Suprapubic skin (tissue), 4 donors: ENCODE measurements at regions not wholly inside any gene's neighbourhood (a gene's known extent, or its start where the extent isn't known, plus 50 kb on each side); places are given as distances from the start of the nearest gene placed in this dataset.

Source experiments
- DNase-seq, 2 donors: peaks; one replicate each; pipeline ENCODE4 v3.0.0-alpha.2; 2019; ENCODE audit warnings: low spot score in 2 of 2
- H3K27ac ChIP-seq: fragments of 200-600 bp; sonication (generic); one replicate; pipeline ENCODE4 v1.5.1; 2019
- H3K27me3 ChIP-seq: fragments of 200-600 bp; sonication (generic); one replicate; pipeline ENCODE4 v1.5.1; 2019
- H3K36me3 ChIP-seq: fragments of 200-600 bp; sonication (generic); one replicate; pipeline ENCODE4 v1.5.1; 2019
- H3K4me1 ChIP-seq: fragments of 200-600 bp; sonication (generic); one replicate; pipeline ENCODE4 v1.5.1; 2019
- H3K4me3 ChIP-seq: fragments of 200-600 bp; sonication (generic); one replicate; pipeline ENCODE4 v1.5.1; 2019; ENCODE audit warnings: mild to moderate bottlenecking
- H3K9me3 ChIP-seq: fragments of 200-600 bp; sonication (generic); one replicate; pipeline ENCODE4 v1.5.1; 2019
- CTCF ChIP-seq, 2 donors: fragments of 200-600 bp in 1 of 2; fragments of 450-650 bp in 1 of 2; sonication (generic) in 1 of 2; IDR thresholded peaks; one replicate each; pipeline ENCODE4 v1.5.1; 2016 to 2019; ENCODE audit warnings: antibody characterized with exemption in 2 of 2, mild to moderate bottlenecking in 1 of 2, moderate library complexity in 1 of 2
- EP300 ChIP-seq: sonication (generic); formaldehyde crosslinking; IDR thresholded peaks from one replicate; pipeline ENCODE4 v1.6.1; 2017; ENCODE audit warnings: antibody characterized with exemption
- POLR2A ChIP-seq, 2 donors: fragments of 450-650 bp; IDR thresholded peaks; one replicate each; pipeline ENCODE4 v1.6.1; 2017; ENCODE audit warnings: antibody characterized with exemption in 2 of 2, mild to moderate bottlenecking in 2 of 2, moderate library complexity in 2 of 2
- POLR2AphosphoS5 ChIP-seq, 3 donors: sonication (generic); formaldehyde crosslinking; IDR thresholded peaks; one replicate each; pipeline ENCODE4 v1.6.1; 2017; ENCODE audit warnings: antibody characterized with exemption in 3 of 3
- WGBS: methylation state at CpG from one replicate; pipeline ENCODE4 v1.1.5; 2018; 5-methylcytosine and 5-hydroxymethylcytosine counted together

DNA sequence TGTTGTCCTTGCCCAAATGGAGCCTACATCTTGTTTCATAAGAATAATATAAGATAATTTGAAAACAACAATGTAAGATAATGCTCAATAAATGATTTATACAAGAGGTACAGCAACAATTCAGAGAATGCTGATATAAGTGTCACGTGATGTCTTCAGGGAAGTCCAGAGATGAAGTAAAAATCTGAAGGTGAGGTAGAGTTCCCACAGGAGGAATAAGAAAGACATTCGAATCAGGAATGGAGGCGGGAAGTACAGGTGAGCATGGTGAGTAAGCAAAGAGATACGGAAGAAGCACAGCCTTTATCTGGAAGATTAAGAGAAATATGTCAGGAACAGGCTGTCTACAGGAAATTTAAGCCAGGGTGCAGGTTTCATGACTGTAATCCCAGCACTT is 165.9 kb upstream of the MARCKS start:
- H3K4me3 ChIP-seq: no peak overlapping the region
- no peaks in the 10 kb centered on the region for H3K36me3 ChIP-seq
- H3K27ac ChIP-seq: no peak overlapping the region
- no peaks in the 10 kb centered on the region for H3K9me3 ChIP-seq
- H3K27me3 ChIP-seq: no peaks in the 10 kb centered on the region
- 93% methylated on average over 4 of the region's 4 CpGs for WGBS
- no peak for TF ChIP-seq POLR2A (IDR thresholded peaks at IDR 0.05)
- TF ChIP-seq EP300: no peak
- no peak for TF ChIP-seq CTCF (IDR thresholded peaks at IDR 0.05)
- no peak for DNase-seq
- peaks cover 4% of the 10 kb centered on the region for H3K4me1 ChIP-seq

GRCh38 chr6:113693851-113694250 is 163.3 kb upstream of the MARCKS start:
- H3K4me1 ChIP-seq: peaks cover 4% of the 10 kb centered on the region
- H3K4me3 ChIP-seq: no peak overlapping the region
- no peaks in the 10 kb centered on the region for H3K27me3 ChIP-seq
- H3K9me3 ChIP-seq: no peaks in the 10 kb centered on the region
- no peak for TF ChIP-seq POLR2AphosphoS5 (IDR thresholded peaks at IDR 0.05)
- no peak for TF ChIP-seq EP300
- TF ChIP-seq POLR2A (IDR thresholded peaks at IDR 0.05): no peak
- TF ChIP-seq CTCF (IDR thresholded peaks at IDR 0.05): no peak
- H3K36me3 ChIP-seq: no peaks in the 10 kb centered on the region
- H3K27ac ChIP-seq: no peak overlapping the region
- DNase-seq: no peak
- WGBS: 87% methylated on average over 1 of the region's 1 CpG

DNA sequence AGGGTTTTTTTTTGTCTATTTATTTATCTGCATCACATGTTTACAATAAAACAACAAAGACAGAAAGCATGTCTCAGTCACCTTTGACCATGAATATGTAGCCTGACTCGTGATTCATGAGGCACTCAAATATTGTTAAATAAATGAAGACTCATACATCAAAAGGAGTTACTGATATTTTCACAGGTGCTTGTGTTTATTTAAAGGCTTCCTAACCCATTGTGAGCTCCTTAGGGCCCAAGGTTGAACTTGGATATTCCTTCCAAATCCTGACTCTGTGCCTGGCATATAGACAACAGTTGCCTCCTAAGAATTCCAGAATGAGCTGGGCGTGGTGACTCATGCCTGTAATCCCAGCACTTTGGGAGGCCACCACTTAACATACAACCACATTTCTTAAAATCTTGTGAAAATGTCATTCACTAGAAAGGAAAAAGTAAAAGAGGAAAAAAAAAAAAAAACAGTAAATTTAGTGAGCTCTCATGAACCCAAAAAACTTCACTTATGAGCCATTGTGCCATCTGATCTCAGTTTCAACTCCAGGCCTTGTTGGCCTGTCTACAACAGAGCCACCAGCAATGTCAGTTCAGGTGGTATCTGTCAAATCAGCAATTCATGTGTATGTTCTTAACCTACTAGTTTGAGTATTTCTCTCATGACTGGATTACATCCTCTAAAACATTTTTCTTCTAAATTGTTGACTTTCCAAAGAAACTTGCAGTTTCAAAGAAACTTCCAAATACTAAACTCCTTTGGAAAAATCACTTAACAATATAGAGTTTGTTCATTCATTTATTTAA is 162.7 kb upstream of the MARCKS start:
- no peak for DNase-seq
- Histone ChIP-seq H3K4me1 (peaks cover 4% of the 10 kb centered on the region), H3K27me3 (no peaks in the 10 kb centered on the region), H3K36me3 (no peaks in the 10 kb centered on the region), H3K9me3 (no peaks in the 10 kb centered on the region), H3K4me3 (no peak overlapping the region), H3K27ac (no peak overlapping the region)
- 59% methylated on average over 2 of the region's 2 CpGs for WGBS
- TF ChIP-seq CTCF (IDR thresholded peaks at IDR 0.05) (no peak), POLR2AphosphoS5 (IDR thresholded peaks at IDR 0.05) (no peak), EP300 (no peak), POLR2A (IDR thresholded peaks at IDR 0.05) (no peak)

DNA sequence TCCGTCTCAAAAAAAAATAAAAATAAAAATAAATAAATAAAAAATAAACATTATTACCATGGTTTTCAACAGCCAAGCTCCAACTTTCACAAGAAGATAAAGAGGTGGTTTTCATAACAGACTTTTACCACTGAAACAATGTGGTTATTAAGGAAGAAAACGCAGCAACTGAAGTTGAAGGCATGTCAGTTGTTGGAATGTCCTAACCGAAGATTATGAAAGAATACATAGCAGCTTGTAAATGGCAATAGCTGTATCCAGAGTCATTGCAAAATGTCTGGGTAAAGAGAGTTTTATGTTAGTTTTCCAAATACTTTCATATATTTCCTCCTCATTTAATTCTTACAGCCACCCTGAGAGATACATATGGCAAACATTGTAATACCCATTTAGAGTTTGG is 161.6 kb upstream of the MARCKS start:
- Histone ChIP-seq H3K27me3 (no peaks in the 10 kb centered on the region), H3K27ac (no peak overlapping the region), H3K4me3 (no peak overlapping the region), H3K4me1 (peaks cover 1% of the 10 kb centered on the region), H3K36me3 (no peaks in the 10 kb centered on the region), H3K9me3 (no peaks in the 10 kb centered on the region)
- TF ChIP-seq POLR2AphosphoS5 (IDR thresholded peaks at IDR 0.05) (no peak), POLR2A (IDR thresholded peaks at IDR 0.05) (no peak), EP300 (no peak), CTCF (IDR thresholded peaks at IDR 0.05) (no peak)
- no peak for DNase-seq
- WGBS: 67% methylated on average over 3 of the region's 3 CpGs

- Histone ChIP-seq H3K36me3 (no peaks in the 10 kb centered on the region), H3K9me3 (no peaks in the 10 kb centered on the region), H3K4me3 (no peak overlapping the region), H3K27ac (no peak overlapping the region), H3K27me3 (no peaks in the 10 kb centered on the region), H3K4me1 (no peaks in the 10 kb centered on the region)
- DNase-seq: no peak
- TF ChIP-seq POLR2AphosphoS5 (IDR thresholded peaks at IDR 0.05) (no peak), CTCF (IDR thresholded peaks at IDR 0.05) (no peak), EP300 (no peak), POLR2A (IDR thresholded peaks at IDR 0.05) (no peak)
Observed at GRCh38 chr6:113696960-113697359, 160.2 kb upstream of the MARCKS start.
